GM21360 (cell line): ENCODE measurements at regions not wholly inside any gene's neighbourhood (a gene's known extent, or its start where the extent isn't known, plus 50 kb on each side); places are given as distances from the start of the nearest gene placed in this dataset.

Source experiments
- ATAC-seq: cut with Tn5 transposase; IDR thresholded peaks from one replicate; pipeline ENCODE4 v1.9.1; 2021; ENCODE audit warnings: mild to moderate bottlenecking, moderate library complexity; ENCODE audit not compliant: unreplicated experiment

- no peak for ATAC-seq
These were observed 158.1 kb downstream of the DIPK2A start for GRCh38 chr3:144129536-144130214.

DNA sequence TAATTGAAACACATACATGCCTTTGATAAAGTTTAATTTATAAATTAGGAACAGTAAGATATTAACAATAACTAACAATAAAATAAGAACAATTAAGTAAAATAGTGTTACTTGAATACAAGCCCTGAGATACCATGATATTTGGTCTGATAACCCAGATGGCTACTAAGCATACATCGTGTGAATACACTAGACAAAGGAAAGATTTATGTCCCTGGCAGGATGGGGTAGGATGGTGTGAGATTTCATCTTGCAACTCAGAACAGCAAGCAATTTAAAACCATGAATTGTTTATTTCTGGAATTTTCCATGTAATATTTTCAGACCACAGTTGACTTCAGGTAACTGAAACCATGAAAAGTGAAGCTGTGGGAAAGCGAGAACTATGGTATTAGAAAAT lies 169.5 kb downstream of the DIPK2A start:
- no peak for ATAC-seq

DNA sequence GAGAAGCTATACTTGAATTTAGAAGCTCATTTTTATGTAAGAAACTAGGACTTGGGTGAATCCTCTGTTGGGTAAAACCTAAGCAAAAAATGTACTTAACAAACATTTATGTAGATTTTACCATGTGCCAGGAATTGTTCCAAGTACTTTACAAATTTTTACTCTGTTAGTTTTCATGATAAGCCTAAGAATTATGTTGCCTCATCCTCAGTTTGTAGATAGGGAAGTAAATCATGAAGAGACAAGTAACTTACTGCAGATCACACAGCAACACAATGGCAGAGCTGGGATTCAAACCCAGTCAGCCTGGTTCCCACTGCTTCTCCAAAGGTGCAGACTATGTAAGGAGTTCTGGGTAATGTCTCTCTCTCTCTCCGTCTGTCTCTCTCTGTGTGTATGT lies 169.9 kb downstream of the DIPK2A start:
- ATAC-seq = no peak

DNA sequence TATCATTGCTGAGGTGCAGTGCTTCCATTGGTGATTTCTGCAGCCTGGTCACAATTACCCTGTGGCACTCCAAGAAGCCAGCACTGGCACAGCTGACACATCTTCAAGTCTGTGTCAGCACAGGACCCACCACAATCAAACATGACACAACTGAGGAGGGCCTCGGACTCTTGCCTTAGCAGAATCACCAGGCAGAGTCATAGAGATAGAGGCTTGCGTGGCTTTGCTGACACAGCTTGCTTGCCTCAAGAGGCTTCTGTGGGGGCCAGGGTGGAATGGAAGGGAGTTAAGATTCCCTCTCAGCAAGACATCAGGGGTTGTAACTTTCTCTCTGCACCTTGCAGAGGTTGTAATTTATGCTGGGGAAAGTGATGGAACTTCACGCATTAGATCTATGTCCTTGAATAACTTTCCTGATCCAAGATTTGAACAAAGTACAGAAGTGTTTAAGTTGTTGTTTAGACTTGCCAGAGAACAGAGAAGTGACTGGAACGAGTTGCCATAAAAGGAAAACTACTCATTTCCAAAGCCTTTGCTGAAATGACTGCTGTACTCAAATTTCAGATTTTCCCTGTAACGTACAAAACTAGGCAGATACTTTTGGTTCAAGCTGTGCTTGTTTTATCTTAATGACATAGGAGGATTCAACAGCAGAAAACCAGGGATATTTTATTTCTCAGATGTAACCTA lies 170.7 kb downstream of the DIPK2A start:
- no peak for ATAC-seq

DNA sequence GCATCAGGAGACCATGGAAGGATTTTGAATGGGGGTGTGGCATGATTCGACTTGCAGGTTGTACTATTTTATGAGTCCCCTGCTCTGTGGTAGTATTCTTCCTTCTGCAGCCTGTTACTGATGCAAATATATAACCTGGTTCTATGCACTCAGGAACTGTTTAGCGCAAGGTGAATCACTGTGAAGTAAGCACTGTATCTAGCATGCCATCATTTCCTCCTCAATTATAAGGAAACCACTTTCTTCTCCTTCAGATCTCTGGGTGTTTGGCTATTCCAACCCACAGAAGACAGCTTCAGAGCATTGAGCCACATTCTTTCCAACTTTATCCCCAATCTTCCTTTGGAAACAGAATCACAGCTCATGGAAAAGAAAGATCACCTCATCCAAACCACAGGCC lies 176.7 kb downstream of the DIPK2A start:
- no peak for ATAC-seq

DNA sequence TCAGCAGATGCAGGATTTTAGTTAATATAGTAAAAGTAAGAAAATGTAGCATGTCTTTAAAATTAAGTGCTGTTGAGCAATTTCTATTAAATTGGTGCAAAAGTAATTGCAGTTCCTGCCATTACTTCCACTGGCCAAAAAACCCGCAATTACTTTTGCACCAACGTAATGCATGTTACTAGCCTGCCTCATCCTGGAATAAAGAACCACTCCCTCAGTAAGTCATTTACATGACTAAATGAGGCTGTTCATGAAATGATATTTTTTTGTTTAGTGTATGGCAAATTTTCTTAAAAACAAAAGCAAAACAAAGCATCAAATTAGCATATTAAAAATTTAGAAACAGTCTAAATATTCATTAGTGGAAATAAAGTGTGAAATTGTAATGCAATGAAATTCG lies 180.4 kb downstream of the DIPK2A start:
- ATAC-seq = no peak

- ATAC-seq = no peak
These were observed 189.0 kb downstream of the DIPK2A start for GRCh38 chr3:144160627-144161026.

DNA sequence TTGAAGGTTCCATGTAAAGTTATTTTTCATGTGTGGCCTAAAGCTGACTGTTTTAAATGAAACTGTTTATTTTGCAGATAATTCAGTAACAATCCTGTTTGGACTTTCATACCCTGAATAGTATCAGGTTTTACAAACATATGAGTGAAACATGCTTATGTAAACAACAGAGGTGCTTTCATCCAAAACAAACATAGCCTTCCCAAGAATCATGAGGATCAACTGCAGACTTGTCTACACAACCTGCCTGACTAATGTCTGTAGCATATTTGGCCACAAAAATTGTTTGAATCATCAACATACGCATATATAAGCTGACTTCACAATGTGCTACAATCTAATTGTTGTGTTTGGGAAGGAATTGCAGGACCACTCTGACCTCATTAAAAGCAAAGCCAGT lies 190.4 kb downstream of the DIPK2A start:
- no peak for ATAC-seq

DNA sequence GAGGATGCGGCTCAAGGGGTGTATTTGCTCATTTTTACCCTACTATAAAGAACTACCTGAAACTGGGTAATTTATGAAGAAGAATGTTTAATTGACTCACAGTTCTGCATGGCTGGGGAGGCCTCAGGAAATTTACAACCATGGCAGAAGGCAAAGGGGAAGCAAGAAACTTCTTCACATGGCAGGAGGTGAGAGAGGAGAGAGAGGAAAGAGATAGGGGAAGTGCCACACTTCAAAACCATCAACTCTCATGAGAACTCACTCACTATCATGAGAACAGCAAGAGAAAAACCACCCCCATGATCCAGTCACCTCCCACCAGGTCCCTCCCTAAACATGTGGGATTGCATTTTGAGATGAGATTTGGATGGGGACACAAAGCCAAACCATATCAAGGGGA lies 192.7 kb downstream of the DIPK2A start:
- ATAC-seq = no peak

DNA sequence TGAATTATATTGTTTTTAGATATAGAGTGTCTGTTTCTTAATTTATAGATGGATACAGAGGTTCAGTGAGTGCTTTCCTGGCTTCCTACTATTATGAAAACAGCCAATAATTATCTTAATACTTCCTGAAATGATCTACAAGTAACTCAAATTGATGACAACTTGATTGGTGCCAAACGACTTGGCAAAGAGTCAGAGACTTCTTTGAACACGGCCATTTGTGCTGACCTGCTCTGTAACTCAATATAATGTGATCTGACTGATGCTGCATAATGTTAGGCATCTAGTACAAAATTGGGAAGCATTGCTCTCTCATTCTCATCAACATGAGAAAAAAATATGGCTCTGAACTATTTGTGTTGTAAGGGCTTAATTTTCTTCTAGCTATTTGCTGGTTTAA lies 193.9 kb downstream of the DIPK2A start:
- ATAC-seq = no peak

DNA sequence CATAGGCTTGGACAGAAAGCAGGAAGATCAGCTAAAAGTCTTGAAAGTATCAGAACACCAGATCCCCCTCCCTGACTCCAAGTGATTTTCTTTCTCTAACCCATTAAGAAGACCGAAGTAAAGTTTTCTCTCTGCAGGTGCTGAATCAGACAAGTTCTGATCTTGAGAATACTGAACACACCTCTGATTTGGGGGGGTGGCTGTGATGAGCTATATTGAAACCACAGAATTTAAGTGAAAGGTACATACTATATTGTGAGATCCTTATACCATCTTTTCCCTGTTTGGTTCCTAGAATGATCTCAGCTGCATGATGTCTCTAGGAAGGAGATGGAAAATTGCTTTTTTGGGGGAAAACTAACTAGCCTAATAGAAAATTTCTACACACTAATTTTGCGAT lies 196.0 kb downstream of the DIPK2A start:
- no peak for ATAC-seq

GRCh38 chr3:144173491-144173890 lies 201.9 kb downstream of the DIPK2A start:
- ATAC-seq = no peak

- ATAC-seq = no peak
These were observed 204.2 kb downstream of the DIPK2A start for GRCh38 chr3:144175644-144176425.

DNA sequence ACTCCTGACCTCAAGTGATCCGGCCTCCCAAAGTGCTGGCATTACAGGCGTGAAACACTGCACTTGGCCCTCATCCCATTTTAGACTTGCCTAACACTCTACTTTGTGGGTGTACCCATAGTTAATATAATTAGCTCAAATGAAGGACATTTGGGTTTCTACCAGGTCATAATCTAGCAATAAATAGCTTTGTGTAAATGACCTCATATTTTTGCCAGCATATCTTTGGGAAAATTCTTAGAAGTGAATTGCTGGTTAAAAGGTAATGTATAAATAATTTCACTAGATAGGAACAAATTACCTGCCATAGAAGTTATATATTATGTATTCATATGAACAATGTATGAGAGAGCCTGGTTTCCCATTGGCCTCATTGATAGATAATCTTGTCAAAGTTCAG lies 206.0 kb downstream of the DIPK2A start:
- ATAC-seq = no peak

GRCh38 chr3:144178607-144179006 lies 207.0 kb downstream of the DIPK2A start:
- ATAC-seq = no peak

- no peak for ATAC-seq
These were observed 209.4 kb downstream of the DIPK2A start for GRCh38 chr3:144181062-144181461.

DNA sequence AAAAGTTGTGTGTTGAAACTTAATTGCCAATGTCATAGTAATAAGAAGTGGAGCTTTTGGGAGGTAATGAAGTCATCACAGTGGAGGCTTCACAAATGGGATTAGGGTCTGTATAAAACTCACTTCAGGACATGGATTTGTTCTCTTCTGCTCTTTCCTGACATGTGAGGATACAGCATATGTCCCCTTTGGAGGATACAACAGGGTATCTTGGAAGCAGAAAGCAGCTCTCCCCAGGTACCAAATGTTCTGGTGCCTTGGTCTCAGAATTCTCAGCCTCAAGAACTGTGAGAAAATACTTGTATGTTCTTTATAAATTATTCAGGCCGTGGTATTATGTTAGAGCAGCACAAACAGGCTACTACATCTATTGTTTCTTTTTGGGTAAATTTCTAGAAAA lies 210.9 kb downstream of the DIPK2A start:
- no peak for ATAC-seq

GRCh38 chr3:144185276-144185675 lies 213.7 kb downstream of the DIPK2A start:
- no peak for ATAC-seq

- ATAC-seq = no peak
These were observed 216.0 kb downstream of the DIPK2A start for GRCh38 chr3:144187531-144188210.

GRCh38 chr3:144189044-144189443 lies 217.4 kb downstream of the DIPK2A start:
- ATAC-seq = no peak

DNA sequence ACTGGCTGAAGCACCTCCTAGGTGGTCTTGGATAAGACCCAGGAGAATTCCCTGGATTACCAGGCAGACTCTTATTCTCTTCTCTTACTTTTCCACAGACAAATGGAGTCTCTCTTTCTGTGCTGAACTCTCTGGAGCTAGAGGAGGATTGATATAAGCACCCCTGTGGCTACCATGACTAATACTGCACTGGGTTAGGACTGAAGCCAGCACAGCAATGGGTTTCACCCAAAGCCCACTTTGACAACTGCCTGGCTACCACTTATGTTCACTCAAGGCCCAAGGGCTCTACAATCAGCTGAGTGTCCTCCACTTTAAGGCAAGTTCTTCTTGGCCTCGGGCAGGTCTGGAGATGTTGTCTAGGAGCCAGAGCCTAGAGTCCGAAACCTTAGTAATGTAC lies 225.5 kb downstream of the DIPK2A start:
- no peak for ATAC-seq
